T-helper 2 cell (primary cell): ENCODE measurements at regions not wholly inside any gene's neighbourhood (a gene's known extent, or its start where the extent isn't known, plus 50 kb on each side); places are given as distances from the start of the nearest gene placed in this dataset.

Experiments used
- DNase-seq, 5 experiments: peaks; one replicate each; pipeline versions ENCODE4 v3.0.0 to v3.0.0-alpha.2; 2012 to 2022

DNA sequence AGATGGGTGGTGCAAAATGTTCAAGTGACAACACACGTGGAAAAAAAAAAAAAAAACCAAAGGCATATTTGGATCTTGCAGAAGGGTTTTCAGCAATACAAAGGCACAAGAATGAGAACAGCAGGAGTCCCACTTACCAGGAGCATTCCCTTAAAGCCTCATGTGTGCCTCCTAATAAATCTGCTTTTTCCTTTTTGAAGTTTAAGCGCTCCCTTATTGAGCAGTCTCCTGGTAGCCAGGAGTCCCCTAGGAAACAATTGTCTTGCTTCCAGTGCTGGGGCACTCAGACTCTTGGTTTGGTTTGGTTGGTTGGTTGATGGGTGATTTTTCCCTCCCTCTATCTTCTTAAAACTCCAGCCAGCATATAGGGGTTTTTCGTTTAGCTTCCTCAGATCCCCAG is 321.8 kb upstream of the NFE2L3 start:
- no peak for DNase-seq

DNA sequence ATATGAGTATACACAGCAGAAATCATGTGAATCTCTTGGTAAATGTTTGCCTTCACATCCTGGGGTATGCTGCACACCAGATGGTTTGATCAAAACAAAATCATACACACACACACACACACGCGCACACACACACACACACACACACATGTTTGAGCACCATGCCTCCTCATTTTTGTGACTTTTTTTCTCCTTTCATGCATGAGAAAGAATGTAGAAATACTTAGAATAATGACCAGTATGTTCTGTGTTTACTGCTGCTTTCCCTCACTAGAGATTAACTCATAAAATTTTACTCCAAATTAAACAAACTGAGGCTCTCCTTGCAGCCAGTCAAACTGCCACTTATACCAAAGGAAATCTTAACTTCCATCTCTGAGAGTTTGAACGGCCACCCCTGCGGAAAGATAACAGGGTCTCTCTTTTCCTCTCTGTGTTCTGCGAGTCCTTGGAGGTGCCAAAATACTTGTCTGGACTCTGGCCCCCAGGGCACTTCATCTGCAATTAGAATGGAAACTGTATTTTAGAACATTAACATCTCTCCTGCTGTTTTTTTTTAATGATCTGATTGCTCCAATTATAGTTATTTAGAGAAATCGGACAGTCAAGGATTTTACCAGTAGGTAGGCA is 320.8 kb upstream of the NFE2L3 start:
- no peak for DNase-seq

DNA sequence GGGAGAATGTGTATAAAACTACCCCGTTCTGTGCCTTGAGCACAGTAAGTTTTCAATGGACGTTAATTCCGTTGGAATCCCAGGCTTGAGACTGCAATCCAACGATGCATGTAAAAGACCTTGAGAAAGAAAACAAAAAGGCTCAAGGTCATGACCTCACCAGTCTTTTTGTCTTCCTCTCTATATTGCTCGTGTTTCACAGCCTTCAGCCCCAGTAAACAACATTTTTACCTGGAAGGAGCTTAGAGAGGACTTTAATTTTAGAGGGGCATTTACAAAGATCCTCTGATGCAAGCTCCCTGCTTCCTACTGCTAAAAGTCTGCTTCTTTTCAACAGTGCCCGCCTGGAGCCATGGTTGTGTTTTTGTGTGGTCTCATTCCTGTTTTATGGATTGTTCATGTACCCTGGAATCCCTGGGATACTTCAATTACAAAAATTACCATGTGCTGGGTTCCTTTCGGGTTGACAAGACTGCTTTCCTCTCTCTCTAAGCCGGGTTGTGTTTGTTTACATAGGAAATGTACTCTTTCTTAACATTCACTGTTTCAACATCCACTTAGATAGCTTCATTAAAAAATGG is 320.1 kb upstream of the NFE2L3 start:
- no peak for DNase-seq

DNA sequence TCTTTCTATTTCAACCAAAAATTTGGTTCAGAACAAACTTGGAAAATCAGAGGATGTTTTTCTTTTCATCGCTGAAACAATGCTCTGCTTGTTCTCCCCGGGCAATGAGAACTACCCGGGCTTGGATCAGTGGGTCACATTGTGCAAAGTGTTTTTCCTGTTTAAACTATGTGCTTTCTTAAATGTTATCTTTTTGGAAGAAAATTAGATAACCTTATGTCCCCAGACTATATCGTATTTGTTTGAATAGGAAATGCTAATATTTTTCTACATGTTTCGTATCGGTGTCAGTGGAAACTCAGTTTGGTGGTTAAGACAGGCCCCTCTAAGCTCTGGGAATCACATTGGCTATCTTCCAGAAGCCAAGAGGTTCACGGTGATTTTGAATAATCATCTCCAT is 319.5 kb upstream of the NFE2L3 start:
- DNase-seq, result no peak

DNA sequence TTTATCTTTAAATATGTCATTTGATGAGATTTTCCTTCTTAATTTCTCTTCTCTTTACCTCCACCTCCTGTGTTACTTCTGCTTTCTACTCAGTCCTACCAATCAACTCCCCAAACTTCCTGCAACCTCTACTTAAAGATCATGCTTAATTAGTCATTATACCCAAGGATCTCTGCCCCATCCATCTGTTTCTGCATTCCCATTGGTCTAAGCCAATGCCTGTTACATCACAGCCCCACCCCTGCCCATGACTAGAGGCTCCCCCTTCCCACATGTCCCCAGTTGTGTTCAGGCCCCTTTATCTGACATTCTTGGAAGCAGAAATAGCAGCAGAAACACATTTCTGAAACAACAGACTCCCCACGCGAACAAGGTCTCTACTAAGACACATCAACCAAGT is 319.1 kb upstream of the NFE2L3 start:
- DNase-seq, result no peak

DNA sequence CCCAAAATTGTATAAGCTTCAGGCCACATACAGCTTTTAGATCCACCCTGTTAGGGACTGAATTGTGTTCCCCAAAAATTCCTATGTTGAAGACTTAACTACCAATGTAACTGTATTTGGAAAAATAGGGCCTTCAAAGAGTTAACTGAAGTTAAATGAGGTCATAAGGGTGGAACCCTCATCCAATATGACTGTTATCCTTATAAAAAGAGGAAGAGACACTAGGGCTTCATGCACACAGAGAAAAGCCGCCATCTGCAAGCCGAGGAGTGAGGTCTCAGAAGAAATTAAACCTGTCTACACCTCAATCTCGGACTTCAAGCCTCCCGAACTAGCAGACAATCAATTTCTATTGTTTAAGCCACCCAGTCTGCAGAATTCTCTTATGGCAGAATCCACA is 317.9 kb upstream of the NFE2L3 start:
- DNase-seq, result no peak

DNA sequence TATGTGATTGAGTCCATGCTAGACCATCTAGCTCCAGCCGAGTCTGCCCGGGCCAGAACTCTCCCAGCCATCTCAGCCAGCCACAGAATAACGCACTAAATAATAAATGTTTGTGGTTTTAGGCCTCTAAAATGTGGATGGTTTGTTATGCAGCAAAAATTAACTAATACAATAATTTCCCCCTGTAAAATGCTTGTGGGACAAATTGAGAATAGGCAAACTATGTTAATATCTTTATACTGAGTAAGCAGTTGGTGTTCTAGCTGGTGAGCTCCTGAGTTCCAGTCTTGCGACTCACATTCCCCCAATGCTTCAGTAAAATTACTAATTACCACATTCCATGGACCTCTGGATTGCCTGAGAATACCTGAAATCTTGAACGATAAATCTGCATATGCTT is 316.8 kb upstream of the NFE2L3 start:
- DNase-seq, result no peak

DNA sequence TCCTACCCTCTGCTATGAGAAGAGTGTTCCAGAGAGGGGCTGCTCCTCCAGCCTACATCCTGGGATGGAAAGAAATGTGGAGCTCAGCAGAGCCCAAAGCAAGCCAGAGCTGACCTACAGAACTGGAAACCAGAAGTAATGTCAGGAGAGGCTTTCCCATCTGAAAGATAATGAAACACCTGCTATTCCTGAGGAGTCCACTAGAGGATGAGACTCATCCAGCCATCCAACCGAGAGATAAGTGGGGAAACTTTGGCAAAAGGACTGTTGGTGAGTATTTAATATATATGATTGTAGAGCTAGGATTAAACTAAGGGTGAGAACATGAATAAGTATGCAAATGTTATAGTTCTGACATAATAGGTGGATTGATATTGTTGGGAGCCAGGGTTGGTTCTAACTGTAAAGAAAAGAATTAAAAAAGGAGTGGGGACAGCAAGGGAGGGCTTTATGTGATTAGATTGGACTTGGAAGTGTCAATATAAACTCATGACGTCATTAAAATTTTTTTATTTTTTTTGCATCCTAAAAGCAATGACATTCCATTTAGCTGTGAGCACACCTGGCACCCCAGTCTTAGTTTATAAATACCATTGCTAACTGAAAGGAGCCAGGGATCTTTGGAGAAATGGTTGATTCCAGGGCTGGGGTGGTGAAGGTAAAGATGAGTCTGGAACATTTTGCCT is 312.8 kb upstream of the NFE2L3 start:
- no peak for DNase-seq

DNA sequence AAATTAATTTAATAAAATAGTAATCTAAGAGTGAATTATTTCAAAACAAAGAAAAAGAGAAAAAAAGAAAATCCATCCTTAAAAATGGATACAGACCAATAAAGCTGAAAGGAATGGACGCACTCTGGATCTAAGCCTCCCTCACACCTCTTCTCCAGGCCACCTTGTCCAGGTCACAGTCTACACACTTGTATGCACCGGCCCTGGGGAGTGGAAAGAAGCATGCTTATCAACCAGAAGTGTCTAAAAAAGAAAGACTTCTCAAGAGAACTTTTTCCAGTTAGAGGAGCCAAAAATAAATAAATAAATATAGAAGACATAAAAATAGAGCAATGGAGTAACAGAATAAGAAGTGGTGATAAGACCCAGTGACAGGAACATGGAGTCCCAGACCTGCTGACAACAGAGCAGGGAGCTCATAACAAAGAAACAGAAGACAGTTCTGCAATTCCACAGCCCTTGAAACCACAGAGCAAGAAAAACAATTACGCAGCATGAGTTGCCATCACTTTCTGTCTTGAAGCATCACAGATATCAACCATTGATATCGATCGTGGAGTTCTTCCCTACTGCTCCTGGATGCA is 311.7 kb upstream of the NFE2L3 start:
- no peak for DNase-seq

DNA sequence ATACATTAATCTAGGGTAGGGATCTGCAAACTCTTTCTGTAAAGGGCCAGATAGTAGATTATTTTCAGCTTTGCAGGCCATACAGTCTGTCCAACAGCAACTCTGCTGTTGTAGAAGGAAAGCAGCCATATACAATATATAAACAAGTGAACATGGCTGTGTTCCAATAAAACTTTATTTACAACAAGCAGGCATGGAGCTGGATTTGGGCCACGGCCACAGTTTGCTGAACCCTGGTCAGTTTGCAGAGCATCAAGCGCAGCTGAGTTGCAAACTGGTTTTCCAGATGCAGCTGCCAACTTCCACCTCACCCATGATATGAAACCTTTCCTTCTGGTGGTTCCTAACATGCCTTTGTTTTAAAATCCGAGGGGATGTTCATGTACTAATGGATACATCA is 310.4 kb upstream of the NFE2L3 start:
- no peak for DNase-seq

DNA sequence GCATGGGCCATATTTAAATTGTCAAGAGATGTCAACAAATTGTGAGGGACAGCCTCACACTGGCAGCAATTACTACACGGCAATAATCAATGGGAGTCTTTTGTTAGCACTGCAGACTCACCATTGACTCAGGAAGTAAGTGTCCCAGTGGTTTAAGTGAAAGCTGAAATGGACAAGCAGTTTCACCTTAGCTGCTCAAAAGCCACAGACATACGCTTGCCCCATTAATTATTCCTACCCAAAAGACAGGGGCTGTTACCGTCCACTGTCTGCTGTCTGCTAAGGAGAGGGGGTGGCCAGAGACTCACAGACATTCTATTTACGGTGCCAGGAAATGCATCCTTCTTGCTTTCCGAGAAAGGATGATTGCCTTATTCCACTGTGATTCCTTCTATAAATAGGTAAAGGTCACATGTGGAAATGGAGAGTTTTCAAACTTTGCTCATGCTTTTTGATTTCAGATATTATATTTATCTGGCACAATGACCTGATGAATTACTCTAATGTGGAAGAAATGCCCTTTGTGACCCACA is 309.7 kb upstream of the NFE2L3 start:
- no peak for DNase-seq

DNA sequence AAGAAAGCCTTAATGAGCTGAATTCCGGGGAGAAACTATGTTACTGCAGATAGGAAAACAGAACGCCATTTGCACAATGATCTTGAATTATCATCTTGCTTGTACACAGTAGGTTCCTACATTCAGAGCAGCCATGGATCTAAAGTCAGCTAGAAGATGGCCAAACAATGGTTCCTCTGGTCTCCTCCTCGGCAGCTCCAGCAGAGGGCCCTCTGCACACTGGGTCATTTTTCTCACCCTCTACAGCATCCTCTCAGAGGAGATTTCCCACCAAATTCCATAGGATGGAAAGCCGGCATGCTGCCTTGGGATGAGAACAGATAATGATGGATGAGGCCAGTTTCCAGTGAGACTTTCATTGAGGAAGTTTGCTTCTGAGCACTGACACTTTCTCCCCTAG is 308.5 kb upstream of the NFE2L3 start:
- no peak for DNase-seq

DNA sequence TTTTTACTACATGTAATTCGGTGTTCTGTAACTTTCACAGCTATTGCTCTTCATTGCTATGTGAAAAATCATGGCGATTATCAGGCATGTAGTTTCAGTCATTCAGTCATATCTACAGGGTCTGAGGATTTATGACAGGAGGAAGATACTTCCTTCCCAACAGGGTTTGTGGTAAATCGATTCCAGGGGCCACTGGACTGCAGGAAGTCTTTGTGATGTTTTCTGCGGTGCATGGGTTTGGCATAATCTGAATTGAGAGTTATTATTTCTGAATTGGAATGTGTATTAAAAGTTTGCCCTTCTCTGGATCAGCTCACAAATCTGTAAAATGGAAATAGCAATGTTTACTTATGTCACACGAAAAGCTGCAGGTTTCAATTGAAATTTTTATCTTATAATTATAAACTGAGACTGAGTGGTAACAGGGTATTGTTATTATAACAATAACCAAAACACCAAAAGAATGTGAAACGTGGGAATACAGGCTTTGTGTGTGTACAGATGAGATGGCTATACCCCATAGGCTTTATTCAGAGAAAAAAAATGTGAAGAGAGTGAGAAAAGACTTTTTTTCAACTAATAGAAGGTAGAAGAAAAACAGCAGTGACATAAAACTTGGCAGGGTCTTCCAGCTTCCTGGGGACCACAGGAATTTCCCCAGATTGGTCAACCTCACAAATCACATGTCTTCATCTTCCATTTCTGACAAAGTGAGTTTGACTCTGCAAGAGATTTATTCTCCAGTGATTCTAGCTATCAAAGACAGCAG is 307.7 kb upstream of the NFE2L3 start:
- no peak for DNase-seq

DNA sequence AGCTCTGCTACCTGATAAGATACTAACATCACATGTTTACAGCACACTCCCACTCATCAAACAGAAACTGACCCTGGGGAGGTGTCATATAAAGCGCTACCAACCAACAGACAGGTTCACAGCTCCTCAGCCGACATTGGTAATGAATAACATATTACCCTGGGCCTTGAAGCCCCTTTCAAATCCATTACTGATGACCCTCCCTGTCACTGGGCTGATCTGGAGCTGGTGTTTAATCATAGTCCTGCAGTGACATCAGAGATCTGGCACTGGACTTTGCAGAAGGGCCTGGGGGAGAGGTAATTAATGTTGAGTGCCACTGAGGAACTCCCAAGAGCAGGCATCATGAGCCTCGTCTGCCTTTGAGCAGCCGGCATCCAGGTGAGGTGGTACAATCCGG is 306.5 kb upstream of the NFE2L3 start:
- DNase-seq, result no peak

DNA sequence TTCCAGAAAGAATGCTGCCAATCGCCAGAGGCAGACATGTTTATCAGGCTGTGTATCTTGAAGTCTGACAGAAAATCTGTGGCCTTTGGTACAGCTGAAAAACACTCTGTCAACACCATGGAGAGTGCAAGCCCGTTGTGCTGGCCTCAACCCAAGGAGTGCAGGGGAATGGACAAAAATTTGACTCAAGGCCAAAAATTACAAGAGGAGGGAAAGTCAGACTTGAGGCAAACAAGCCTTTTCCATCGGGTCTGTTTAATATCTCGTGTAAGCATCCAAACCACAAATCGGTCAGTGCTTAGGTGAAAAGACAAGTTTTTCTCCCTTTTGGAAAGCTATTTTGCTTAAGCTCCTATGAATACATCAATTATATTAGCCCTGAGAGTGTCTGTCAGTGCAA is 305.3 kb upstream of the NFE2L3 start:
- no peak for DNase-seq

DNA sequence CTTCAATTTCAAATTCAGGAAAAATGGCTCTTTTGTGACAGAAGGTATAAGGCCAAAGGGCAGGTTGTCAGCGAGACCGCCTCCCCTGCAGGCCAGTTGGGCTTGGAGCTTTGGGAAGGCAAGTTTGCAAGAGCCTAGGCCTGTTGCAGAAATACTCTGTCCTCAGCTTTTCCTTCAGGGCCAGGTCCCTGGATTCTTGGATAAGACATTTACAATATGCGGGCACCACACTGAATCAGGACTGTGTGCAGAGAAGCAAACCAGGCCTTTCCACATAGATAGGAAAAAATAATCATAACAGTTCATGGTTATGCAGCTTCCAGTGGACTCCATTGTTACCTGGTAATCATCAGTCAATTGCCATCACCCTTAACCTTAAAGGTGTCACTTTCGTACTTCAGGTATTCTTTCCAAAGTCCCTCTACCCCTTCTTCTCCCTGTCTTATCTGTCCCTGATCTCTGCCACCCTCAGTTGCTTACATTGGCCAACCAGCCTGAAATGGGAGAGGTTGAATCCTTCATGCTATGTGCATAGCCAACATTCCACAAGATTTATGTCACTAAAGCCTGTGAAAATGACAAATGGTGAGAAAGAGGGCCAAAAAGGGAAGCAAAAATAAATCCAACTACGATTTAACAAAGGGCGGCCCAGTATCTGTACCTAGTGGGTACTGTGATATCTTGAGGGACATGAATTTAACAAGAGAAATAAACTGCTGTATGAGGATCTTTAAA is 304.5 kb upstream of the NFE2L3 start:
- no peak for DNase-seq

DNA sequence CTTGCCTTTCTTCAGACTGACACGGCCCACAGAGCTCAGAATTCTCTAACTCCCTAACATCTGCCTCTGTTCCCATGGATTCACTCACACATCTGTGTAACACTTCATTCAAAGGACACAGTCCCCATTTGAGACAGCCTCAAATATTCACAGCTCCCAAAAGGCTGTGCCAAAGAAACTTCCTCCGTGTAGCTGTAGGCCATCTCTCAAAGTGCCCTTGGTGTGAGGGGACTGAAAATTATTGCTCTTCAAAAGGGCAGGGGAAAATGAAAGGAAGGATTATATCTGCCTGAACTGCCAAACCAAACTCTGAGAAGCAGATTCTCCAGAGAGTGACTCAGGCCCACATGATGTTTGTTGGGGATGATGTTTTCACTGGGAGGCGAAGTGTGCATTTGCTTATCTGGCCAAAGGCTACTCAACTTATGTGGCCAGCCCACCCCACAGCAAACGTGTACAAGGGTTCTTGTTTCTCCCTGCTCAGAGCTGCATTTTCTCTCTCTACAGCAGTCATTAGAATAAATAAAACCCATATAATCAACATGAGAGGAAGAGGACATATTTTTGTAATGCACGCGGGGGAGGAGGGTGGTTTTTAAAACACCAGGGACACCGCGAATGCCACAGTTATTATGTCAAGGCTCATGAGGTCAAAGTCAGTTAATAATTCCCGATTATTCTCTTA is 302.4 kb upstream of the NFE2L3 start:
- no peak for DNase-seq

DNA sequence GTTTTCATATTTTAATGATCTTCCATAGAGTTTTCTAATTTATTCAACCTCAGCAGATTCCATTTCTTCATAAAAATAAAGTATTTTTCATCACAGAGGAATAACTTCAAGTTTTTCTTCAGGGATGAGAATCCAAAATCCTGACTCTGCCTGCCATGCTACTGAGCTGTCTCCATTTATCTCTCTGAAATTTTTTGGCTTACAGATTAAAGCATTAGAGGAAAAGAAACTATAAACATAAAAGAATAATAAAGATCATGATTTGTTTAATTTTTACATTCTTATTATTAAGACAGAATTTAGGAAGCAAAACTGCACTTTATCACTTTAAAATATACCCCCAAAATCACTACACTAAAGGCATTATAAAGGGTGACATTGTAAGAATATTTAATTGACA is 301.8 kb upstream of the NFE2L3 start:
- DNase-seq, result no peak

DNA sequence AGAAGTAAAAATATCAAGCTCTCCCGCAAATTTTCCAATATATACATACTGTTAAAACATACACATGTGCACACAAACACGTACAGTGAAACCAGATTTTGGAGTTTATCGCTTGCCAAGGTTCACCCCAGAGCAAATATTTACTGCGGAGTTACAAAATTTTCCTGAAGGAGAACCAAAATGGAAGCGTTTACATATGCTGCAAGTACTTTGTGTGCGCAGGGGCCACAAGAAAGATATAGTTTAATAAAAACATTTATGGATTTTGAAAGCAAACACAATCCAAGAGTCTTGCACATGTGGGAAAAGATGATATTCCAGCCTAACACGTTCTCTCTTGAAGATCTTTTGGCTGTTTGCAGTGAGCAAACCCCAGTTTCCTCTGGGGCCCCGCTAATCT is 301.3 kb upstream of the NFE2L3 start:
- DNase-seq, result no peak

DNA sequence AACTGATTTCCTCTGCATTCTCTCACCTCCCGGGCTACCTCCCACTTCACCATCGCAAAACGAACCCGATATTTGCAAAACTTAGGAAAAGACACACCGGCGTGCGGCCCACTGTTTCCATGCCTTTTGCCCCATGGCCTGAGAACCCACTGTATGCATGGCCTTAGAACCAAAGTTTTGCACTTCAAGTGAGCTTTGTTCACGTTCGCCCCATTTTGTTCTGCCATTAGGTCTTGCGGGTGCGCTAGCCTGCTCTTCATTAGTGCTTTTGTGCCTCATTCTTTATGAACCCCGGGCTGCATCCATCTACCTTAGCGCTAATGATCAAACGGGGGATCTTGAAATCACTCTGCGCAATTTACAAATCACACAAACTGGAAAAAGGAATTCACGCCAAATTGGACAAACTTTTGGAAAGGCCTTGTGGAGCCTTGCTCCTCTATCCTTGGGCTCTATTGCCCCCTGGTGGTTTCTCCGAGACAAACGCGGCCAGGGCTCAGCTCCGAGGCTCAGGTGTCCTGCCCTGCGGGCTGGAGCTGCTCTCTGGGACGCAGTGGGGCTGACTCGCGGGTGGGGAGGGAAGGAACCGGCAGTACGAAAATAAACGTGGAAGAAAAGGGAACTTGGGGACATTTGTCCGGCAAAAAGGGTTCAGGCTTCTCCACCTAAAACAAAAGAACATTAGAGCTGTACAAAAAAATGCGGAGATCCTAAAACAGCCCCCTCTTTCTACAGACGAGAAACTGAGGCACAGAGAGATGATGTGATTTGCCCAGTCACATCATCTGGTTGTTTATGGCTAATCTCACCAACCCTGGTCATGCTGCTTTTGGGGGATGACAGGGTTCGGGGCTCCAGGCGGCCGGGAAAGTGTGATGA is 300.4 kb upstream of the NFE2L3 start:
- DNase-seq, result peak in 3 of 5 experiments; percentile 31 to 61 (median 43)
